IMR-90 (cell line): ENCODE measurements at regions not wholly inside any gene's neighbourhood (a gene's known extent, or its start where the extent isn't known, plus 50 kb on each side); places are given as distances from the start of the nearest gene placed in this dataset.

ENCODE experiments used
- BHLHE40 ChIP-seq: fragments of 150-350 bp; IDR thresholded peaks from 2 replicates; pipeline ENCODE4 v1.6.1; 2016; ENCODE audit warnings: mild to moderate bottlenecking, low read depth, low read length
- CEBPB ChIP-seq: IDR thresholded peaks from 2 replicates; pipeline ENCODE4 v1.6.1; 2012; ENCODE audit warnings: low read depth, low read length, improper control_type of control experiment
- FOS ChIP-seq: fragments of 150-350 bp; IDR thresholded peaks from 2 replicates; pipeline ENCODE4 v1.6.1; 2016; ENCODE audit warnings: low read depth, low read length
- MAFK ChIP-seq: IDR thresholded peaks from 2 replicates; pipeline ENCODE4 v1.6.1; 2012; ENCODE audit warnings: low read depth, low read length, improper control_type of control experiment
- NFE2L2 ChIP-seq: fragments of 150-350 bp; IDR thresholded peaks from 2 replicates; pipeline ENCODE4 v1.6.1; 2016; ENCODE audit warnings: low read depth, mild to moderate bottlenecking, low read length
- POLR2A ChIP-seq: IDR thresholded peaks from 2 replicates; pipeline ENCODE4 v1.6.1; 2012; ENCODE audit warnings: mild to moderate bottlenecking, low read depth, low read length
- RCOR1 ChIP-seq: IDR thresholded peaks from 2 replicates; pipeline ENCODE4 v1.6.1; 2012; ENCODE audit warnings: mild to moderate bottlenecking, low read length, improper control_type of control experiment; ENCODE audit not compliant: insufficient replicate concordance
- TF ChIP-seq, protein P1 (sequence below): conservative IDR thresholded peaks from 2 replicates; pipeline ENCODE4 v1.5.1; 2012; ENCODE audit warnings: mild to moderate bottlenecking, low read depth, low read length, improper control_type of control experiment

DNA sequence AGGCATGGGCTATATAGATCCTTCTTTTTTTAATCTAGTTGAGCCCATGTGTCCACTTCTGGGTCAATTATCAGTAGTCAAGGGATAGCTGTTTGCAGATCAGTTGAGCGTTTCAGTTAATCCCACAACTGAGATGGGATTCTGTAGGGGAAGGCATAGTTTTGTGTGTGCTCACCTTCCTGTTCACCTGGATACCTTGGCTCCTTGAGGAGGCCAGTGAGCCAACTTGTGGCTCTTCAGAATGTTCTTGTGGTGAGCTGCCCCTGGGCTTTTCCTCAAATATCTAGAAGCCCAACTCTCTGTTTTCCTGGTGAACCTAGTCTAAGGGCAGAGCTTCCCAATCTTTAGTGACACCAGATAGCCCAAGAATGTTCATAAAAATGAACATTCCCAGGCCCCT lies 302.9 kb upstream of the TBX3 start:
- TF ChIP-seq MAFK (no peak), FOS (no peak), RCOR1 (no peak), CEBPB (no peak), BHLHE40 (no peak), POLR2A (no peak), NFE2L2 (no peak)
- TF ChIP-seq, protein P1, sequence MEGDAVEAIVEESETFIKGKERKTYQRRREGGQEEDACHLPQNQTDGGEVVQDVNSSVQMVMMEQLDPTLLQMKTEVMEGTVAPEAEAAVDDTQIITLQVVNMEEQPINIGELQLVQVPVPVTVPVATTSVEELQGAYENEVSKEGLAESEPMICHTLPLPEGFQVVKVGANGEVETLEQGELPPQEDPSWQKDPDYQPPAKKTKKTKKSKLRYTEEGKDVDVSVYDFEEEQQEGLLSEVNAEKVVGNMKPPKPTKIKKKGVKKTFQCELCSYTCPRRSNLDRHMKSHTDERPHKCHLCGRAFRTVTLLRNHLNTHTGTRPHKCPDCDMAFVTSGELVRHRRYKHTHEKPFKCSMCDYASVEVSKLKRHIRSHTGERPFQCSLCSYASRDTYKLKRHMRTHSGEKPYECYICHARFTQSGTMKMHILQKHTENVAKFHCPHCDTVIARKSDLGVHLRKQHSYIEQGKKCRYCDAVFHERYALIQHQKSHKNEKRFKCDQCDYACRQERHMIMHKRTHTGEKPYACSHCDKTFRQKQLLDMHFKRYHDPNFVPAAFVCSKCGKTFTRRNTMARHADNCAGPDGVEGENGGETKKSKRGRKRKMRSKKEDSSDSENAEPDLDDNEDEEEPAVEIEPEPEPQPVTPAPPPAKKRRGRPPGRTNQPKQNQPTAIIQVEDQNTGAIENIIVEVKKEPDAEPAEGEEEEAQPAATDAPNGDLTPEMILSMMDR = no peak
